ENCODE measurements at regions not wholly inside any gene's neighbourhood (a gene's known extent, or its start where the extent isn't known, plus 50 kb on each side); places are given as distances from the start of the nearest gene placed in this dataset.

- H3K4me1 ChIP-seq: peaks cover 12% of the 10 kb centered on the region
- no peak for ATAC-seq
- H3K9me3 ChIP-seq: no peaks in the 10 kb centered on the region
- TF ChIP-seq, protein P1, sequence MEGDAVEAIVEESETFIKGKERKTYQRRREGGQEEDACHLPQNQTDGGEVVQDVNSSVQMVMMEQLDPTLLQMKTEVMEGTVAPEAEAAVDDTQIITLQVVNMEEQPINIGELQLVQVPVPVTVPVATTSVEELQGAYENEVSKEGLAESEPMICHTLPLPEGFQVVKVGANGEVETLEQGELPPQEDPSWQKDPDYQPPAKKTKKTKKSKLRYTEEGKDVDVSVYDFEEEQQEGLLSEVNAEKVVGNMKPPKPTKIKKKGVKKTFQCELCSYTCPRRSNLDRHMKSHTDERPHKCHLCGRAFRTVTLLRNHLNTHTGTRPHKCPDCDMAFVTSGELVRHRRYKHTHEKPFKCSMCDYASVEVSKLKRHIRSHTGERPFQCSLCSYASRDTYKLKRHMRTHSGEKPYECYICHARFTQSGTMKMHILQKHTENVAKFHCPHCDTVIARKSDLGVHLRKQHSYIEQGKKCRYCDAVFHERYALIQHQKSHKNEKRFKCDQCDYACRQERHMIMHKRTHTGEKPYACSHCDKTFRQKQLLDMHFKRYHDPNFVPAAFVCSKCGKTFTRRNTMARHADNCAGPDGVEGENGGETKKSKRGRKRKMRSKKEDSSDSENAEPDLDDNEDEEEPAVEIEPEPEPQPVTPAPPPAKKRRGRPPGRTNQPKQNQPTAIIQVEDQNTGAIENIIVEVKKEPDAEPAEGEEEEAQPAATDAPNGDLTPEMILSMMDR (IDR thresholded peaks at IDR 0.05): no peak
- intact Hi-C loops (cut with DNase I): no loop called here
- no peak overlapping the region for H3K27ac ChIP-seq
- H3K27me3 ChIP-seq: no peaks in the 10 kb centered on the region
- DNase-seq: no peak
- H3K4me3 ChIP-seq: no peak overlapping the region
- H3K36me3 ChIP-seq: no peaks in the 10 kb centered on the region
Observed at GRCh38 chr21:35326677-35327076, 277.6 kb upstream of the RUNX1 start.

GRCh38 chr21:35325953-35326352 is 276.9 kb upstream of the RUNX1 start:
- ATAC-seq: no peak
- no peaks in the 10 kb centered on the region for H3K27me3 ChIP-seq
- H3K9me3 ChIP-seq: no peaks in the 10 kb centered on the region
- TF ChIP-seq, protein P1 (IDR thresholded peaks at IDR 0.05): no peak
- no peak for DNase-seq
- no peaks in the 10 kb centered on the region for H3K36me3 ChIP-seq
- H3K4me1 ChIP-seq: peaks cover 12% of the 10 kb centered on the region
- peak overlapping the region; percentile 72 for H3K27ac ChIP-seq
- no peak overlapping the region for H3K4me3 ChIP-seq
- intact Hi-C loops (cut with DNase I): no loop called here

GRCh38 chr21:35324372-35325220 is 275.5 kb upstream of the RUNX1 start:
- Histone ChIP-seq H3K27ac (peak overlapping the region; percentile 72), H3K27me3 (no peaks in the 10 kb centered on the region), H3K4me1 (peaks cover 12% of the 10 kb centered on the region), H3K9me3 (no peaks in the 10 kb centered on the region), H3K36me3 (no peaks in the 10 kb centered on the region), H3K4me3 (no peak overlapping the region)
- intact Hi-C loops (cut with DNase I): no loop called here
- TF ChIP-seq, protein P1 (IDR thresholded peaks at IDR 0.05): no peak
- no peak for DNase-seq
- no peak for ATAC-seq

DNA sequence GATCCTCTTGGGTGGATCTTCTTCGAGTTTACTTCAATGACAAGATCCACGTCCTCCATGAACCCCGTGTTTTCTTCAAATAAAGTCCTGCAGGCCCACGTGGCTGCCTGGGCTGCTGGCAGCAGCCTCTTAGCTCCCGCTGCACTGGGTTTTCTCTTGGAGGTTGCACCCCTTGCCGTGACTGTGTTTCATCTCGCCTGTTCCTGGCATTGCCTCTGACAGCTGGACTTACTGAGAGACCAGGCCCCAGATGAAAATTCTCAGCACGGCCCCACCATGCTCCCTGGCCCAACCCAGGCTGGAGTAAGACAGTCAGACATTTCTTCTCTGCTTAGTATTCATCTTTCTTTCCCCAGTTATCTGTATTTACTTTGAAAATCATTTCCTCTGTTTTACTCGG is 274.8 kb upstream of the RUNX1 start:
- TF ChIP-seq, protein P1 (IDR thresholded peaks at IDR 0.05): no peak
- ATAC-seq (peak; percentile 27), DNase-seq (no peak)
- H3K27ac ChIP-seq: peak overlapping the region; percentile 72
- no peak overlapping the region for H3K4me3 ChIP-seq
- no peaks in the 10 kb centered on the region for H3K27me3 ChIP-seq
- intact Hi-C loops (cut with DNase I): no loop called here
- peaks cover 12% of the 10 kb centered on the region for H3K4me1 ChIP-seq
- no peaks in the 10 kb centered on the region for H3K9me3 ChIP-seq
- no peaks in the 10 kb centered on the region for H3K36me3 ChIP-seq

DNA sequence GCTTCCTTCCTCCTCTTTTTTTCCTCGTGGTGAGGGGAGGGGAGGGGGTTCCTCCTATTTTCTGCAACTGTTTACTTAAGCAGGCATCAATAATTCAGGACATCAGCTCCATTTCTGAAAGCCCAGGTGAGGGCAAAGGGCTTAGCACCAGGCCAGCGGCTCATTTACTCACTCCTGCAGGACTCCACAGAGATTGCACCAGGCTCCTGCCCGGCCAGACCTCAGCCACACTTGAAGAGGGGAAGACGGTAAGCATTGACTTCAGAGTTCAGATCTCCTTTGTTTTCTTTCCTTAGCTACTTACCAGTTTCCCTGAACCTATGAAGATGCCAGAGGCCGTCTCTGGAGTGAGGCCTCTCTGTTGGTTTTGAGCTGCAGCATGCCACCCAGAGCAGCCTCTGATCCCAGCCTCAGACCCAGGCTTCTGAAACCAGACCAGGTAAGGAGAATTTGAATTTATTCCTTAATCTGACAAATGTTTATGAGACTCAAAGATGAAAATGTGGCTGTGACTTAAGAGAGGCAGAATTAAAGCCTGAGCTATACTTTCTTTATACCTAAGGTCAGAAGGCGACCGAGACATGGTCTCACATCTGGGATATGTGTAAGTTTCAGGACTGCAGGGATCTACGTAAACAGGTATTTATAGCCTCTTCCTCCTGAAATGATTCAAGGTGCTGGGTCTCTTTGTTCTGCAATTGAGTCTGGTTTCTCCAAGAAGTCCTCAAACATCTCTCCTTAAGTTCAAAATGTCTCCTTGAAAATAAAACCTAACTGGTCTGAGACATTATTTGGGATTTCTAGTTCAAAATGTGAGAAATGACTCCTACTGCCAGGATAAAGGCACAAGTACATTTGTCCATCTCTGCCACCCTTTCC is 272.5 kb upstream of the RUNX1 start:
- intact Hi-C loops (cut with DNase I): no loop called here
- Histone ChIP-seq H3K4me3 (no peak overlapping the region), H3K4me1 (peaks cover 12% of the 10 kb centered on the region), H3K27ac (no peak overlapping the region), H3K9me3 (no peaks in the 10 kb centered on the region), H3K36me3 (no peaks in the 10 kb centered on the region), H3K27me3 (no peaks in the 10 kb centered on the region)
- no peak for ATAC-seq
- DNase-seq: no peak
- TF ChIP-seq, protein P1 (IDR thresholded peaks at IDR 0.05): no peak

Measured in upper lobe of right lung (tissue), 1 donor.